ENCODE measurements at regions not wholly inside any gene's neighbourhood (a gene's known extent, or its start where the extent isn't known, plus 50 kb on each side); places are given as distances from the start of the nearest gene placed in this dataset.

GRCh38 chr12:125240717-125241116 lies 175.5 kb downstream of the AACS start:
- TF ChIP-seq CTCF (conservative IDR thresholded peaks at IDR 0.05; ENCODE audit: low read depth, low read length) (no peak), EZH2 (IDR thresholded peaks at IDR 0.05; ENCODE audit: low read length, unreplicated experiment) (no peak), EZH2phosphoT487 (IDR thresholded peaks at IDR 0.05; ENCODE audit: borderline replicate concordance, low read length) (no peak)

Data from PC-3 (cell line).